Ishikawa (cell line): ENCODE measurements at regions not wholly inside any gene's neighbourhood (a gene's known extent, or its start where the extent isn't known, plus 50 kb on each side); places are given as distances from the start of the nearest gene placed in this dataset.
A peak's percentile ranks its signal among the peaks of the same experiment; 100 is the strongest.

Experiments used
- CEBPB ChIP-seq: IDR thresholded peaks from 2 replicates; pipeline ENCODE4 v1.6.1; 2012
- CREB1 ChIP-seq: IDR thresholded peaks from 2 replicates; pipeline ENCODE4 v1.6.1; 2012; ENCODE audit warnings: low read depth
- EGR1 ChIP-seq: IDR thresholded peaks from 2 replicates; pipeline ENCODE4 v1.6.1; 2012
- EP300 ChIP-seq: IDR thresholded peaks from 2 replicates; pipeline ENCODE4 v1.6.1; 2012; ENCODE audit warnings: borderline replicate concordance
- FOXM1 ChIP-seq: IDR thresholded peaks from 2 replicates; pipeline ENCODE4 v1.6.1; 2012; ENCODE audit warnings: low read depth, borderline replicate concordance
- NFIC ChIP-seq: IDR thresholded peaks from 2 replicates; pipeline ENCODE4 v1.6.1; 2012
- RAD21 ChIP-seq: IDR thresholded peaks from 2 replicates; pipeline ENCODE4 v1.6.1; 2012; ENCODE audit warnings: low read depth
- TAF1 ChIP-seq: IDR thresholded peaks from 2 replicates; pipeline ENCODE4 v1.6.1; 2012; ENCODE audit warnings: low read depth, mild to moderate bottlenecking
- TCF12 ChIP-seq: IDR thresholded peaks from 2 replicates; pipeline ENCODE4 v1.6.1; 2012; ENCODE audit warnings: low read depth
- TEAD4 ChIP-seq: IDR thresholded peaks from 2 replicates; pipeline ENCODE4 v1.6.1; 2012
- YY1 ChIP-seq: IDR thresholded peaks from 2 replicates; pipeline ENCODE4 v1.6.1; 2012; ENCODE audit warnings: low read depth
- ZBTB7A ChIP-seq: IDR thresholded peaks from 2 replicates; pipeline ENCODE4 v1.6.1; 2012; ENCODE audit warnings: low read depth
- TF ChIP-seq, protein P1 (sequence below): IDR thresholded peaks from 2 replicates; pipeline ENCODE4 v1.6.1; 2012
- TF ChIP-seq, protein P2 (sequence below): IDR thresholded peaks from 2 replicates; pipeline ENCODE4 v1.6.1; 2012
- TF ChIP-seq, protein P3 (sequence below): IDR thresholded peaks from 2 replicates; pipeline ENCODE4 v1.6.1; 2012; ENCODE audit warnings: low read depth, mild to moderate bottlenecking

DNA sequence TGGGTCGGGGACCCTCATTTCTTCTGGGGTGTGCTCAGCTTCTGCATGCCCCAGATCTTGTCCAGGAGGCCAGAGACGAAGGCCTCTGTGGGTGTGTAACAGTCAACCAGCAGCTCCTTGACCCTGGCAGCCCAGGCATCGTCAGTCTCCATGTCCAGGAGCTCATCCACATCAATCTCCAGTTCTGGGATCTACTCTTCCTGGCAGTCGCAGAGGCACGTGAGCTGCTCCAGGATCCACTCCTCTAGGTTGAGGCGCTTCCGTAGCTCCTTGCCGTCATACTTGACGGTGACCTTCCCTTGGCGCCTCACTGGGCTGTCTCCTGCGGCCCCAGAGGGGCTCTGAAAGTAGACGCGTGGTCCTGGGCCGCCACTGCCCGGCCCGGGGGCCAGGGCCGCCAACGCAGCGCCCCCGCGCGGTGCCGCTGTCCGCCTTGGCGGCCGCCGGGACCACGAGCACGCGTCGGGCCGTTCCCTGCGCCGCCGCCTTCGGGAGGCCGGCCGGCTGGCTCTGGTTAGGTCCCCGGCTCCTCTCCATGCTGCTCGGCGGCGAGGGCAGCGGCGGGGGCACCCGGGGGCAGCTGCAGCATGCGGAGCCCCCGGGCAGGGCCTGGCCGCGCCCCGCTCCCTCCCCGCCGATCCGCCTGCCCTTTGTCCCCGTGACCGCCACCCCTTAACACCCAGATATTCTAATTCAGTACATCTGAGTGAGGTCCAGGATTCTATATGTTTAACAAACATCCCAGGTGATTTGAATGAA lies 170.5 kb downstream of the SEPTIN7 start:
- TF ChIP-seq EGR1 (no peak), TEAD4 (no peak), NFIC (no peak), TAF1 (no peak), TCF12 (no peak), RAD21 (no peak), CREB1 (no peak), EP300 (no peak), CEBPB (no peak), ZBTB7A (no peak), YY1 (no peak), FOXM1 (no peak)
- TF ChIP-seq, protein P1, sequence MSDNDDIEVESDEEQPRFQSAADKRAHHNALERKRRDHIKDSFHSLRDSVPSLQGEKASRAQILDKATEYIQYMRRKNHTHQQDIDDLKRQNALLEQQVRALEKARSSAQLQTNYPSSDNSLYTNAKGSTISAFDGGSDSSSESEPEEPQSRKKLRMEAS, result no peak
- TF ChIP-seq, protein P2, sequence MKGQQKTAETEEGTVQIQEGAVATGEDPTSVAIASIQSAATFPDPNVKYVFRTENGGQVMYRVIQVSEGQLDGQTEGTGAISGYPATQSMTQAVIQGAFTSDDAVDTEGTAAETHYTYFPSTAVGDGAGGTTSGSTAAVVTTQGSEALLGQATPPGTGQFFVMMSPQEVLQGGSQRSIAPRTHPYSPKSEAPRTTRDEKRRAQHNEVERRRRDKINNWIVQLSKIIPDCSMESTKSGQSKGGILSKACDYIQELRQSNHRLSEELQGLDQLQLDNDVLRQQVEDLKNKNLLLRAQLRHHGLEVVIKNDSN, result no peak
- TF ChIP-seq, protein P3, sequence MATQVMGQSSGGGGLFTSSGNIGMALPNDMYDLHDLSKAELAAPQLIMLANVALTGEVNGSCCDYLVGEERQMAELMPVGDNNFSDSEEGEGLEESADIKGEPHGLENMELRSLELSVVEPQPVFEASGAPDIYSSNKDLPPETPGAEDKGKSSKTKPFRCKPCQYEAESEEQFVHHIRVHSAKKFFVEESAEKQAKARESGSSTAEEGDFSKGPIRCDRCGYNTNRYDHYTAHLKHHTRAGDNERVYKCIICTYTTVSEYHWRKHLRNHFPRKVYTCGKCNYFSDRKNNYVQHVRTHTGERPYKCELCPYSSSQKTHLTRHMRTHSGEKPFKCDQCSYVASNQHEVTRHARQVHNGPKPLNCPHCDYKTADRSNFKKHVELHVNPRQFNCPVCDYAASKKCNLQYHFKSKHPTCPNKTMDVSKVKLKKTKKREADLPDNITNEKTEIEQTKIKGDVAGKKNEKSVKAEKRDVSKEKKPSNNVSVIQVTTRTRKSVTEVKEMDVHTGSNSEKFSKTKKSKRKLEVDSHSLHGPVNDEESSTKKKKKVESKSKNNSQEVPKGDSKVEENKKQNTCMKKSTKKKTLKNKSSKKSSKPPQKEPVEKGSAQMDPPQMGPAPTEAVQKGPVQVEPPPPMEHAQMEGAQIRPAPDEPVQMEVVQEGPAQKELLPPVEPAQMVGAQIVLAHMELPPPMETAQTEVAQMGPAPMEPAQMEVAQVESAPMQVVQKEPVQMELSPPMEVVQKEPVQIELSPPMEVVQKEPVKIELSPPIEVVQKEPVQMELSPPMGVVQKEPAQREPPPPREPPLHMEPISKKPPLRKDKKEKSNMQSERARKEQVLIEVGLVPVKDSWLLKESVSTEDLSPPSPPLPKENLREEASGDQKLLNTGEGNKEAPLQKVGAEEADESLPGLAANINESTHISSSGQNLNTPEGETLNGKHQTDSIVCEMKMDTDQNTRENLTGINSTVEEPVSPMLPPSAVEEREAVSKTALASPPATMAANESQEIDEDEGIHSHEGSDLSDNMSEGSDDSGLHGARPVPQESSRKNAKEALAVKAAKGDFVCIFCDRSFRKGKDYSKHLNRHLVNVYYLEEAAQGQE, result no peak

DNA sequence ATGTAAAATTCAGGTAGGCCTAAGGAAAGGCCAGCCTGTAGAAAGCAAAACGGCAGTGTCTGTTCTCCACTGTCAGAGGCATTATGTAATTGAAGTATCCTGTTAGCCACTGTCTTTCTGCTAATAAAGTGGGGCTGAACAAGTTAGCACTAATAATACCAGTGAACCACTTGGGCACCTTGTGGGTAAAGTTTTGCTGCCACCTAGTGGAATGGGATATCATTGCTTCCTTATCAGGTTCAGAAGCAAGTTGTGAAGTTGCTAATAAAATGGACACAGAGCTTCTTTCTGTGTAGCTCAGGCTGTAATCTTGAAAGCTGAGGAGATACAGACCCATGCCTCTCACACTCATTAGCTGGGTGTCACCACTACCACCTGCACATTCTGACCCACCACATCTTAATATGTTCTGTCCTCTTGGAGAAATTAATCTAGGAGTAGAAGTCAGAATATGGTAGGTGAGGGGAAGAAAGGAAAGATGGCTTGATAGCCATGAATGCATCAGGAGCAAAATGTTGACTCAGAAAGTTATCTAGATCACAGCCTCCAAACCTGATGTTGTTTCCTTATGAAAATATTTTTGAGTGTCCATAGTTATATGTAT lies 175.1 kb downstream of the SEPTIN7 start:
- TF ChIP-seq, protein P1, result no peak
- peak; percentile 99 for TF ChIP-seq RAD21

DNA sequence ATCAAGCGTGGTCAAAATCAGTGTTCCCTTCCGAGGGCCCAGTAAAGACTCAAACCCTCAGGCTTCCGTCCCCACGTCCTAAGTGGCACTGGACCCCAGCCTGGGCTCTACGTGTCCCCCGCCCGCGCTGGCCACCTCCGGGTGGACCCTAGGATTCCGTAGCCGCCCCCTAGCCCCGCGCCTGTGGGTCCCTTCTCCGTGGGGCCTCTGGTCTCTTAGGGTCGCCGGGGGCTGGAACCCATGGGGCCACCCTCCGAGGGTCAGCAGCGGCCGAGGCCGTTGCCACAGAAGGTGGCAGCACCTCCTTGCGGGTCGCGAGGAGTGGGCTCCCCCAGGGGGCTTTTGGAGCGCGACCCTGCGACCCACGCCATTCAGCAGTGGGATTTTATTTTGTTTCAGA lies 170.5 kb upstream of the EEPD1 start:
- TF ChIP-seq CREB1 (no peak), CEBPB (no peak), ZBTB7A (no peak), FOXM1 (no peak), YY1 (no peak), NFIC (no peak), EP300 (no peak), EGR1 (no peak), TAF1 (no peak), RAD21 (no peak), TEAD4 (no peak)
- TF ChIP-seq, protein P1, result no peak
- TF ChIP-seq, protein P2, result no peak

DNA sequence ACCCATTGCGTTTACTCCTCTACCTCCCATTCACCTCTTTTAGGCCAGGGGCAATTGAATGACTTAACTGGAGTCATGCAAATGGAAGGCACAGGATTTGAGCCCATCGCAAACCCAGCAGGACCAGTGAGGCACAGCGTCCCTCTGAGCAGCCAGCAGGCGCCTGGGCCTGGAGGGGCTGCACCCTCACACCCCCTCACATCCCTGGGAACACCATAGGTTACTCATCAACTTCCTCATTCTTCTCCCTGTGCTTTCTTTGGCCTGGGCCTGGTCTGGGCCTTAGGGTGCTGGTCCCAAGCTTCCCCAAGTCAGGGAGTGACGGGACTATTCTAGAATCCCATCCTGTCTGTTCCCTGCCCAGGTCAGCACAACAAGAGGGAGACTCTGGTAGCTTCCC lies 169.4 kb upstream of the EEPD1 start:
- TF ChIP-seq EGR1 (no peak), TEAD4 (no peak), TCF12 (no peak), TAF1 (no peak), FOXM1 (no peak), CEBPB (no peak), YY1 (no peak)
- TF ChIP-seq, protein P3, result no peak
- TF ChIP-seq, protein P2, result no peak

DNA sequence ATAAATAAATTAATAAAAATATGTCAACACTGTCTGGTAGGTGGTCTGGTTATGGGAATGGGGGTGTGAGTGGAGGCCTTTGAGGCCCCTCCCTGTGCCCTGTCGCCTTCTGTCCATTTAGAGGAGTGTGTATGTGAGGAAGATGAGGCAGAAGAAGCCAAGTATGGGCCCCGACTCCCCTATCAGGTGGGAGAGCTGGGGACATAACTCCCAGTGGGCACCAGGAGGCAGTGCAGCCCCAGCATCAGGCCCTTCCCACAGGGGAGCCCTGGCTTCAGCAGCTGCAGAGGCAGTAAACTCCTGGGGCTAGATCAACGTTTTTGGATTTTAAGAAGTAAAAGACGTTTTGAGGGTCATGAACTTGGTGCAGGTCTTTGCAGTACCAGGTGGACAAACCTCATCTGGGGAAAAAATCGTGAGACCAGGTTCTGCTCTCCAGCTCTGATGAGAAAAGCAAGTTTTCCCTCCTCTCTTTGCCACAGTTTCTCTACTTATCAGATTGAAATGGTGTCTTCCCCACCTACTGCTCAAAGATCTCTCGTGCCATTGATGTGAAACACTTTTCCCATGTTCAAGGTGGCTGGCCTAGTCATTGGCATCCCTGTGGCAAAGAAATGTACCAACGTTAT lies 167.8 kb upstream of the EEPD1 start:
- TF ChIP-seq RAD21 (peak; percentile 98), ZBTB7A (no peak), YY1 (no peak)
- TF ChIP-seq, protein P3, result no peak
